GM12878 (cell line): ENCODE measurements at regions not wholly inside any gene's neighbourhood (a gene's known extent, or its start where the extent isn't known, plus 50 kb on each side); places are given as distances from the start of the nearest gene placed in this dataset.

Experiments used
- BACH1 ChIP-seq: fragments of 450-650 bp; IDR thresholded peaks from 2 replicates; pipeline ENCODE4 v1.6.1; 2017; ENCODE audit warnings: mild to moderate bottlenecking, borderline replicate concordance
- EED ChIP-seq: sonication (generic); IDR thresholded peaks from 2 replicates; pipeline ENCODE4 v1.6.1; 2016; ENCODE audit warnings: antibody characterized with exemption, low read depth
- FOS ChIP-seq: IDR thresholded peaks from 3 replicates; pipeline ENCODE4 v1.6.1; 2011; ENCODE audit warnings: borderline replicate concordance; ENCODE audit not compliant: insufficient read length; ENCODE audit errors: extremely low read depth
- FOXK2 ChIP-seq: fragments of 450-650 bp; IDR thresholded peaks from 2 replicates; pipeline ENCODE4 v1.6.1; 2017; ENCODE audit warnings: mild to moderate bottlenecking, moderate library complexity
- HDAC2 ChIP-seq: fragments of 200-600 bp; sonication (generic); IDR thresholded peaks from 2 replicates; pipeline ENCODE4 v1.6.1; 2017
- IKZF1 ChIP-seq: fragments of 450-650 bp; conservative IDR thresholded peaks from 2 replicates; pipeline ENCODE4 v1.6.1; 2017; ENCODE audit warnings: antibody characterized with exemption, mild to moderate bottlenecking
- LARP7 ChIP-seq: fragments of 450-650 bp; IDR thresholded peaks from 2 replicates; pipeline ENCODE4 v1.6.1; 2017; ENCODE audit warnings: mild to moderate bottlenecking
- MTA2 ChIP-seq: fragments of 450-650 bp; IDR thresholded peaks from 2 replicates; pipeline ENCODE4 v1.6.1; 2016; ENCODE audit warnings: low read depth, mild to moderate bottlenecking, moderate library complexity
- MTA3 ChIP-seq: IDR thresholded peaks from 2 replicates; pipeline ENCODE4 v1.6.1; 2012; ENCODE audit warnings: low read length, inconsistent platforms, borderline replicate concordance
- NR2F1 ChIP-seq: fragments of 450-650 bp; conservative IDR thresholded peaks from 2 replicates; pipeline ENCODE4 v1.6.1; 2017; ENCODE audit warnings: mild to moderate bottlenecking
- NRF1 ChIP-seq: conservative IDR thresholded peaks from 2 replicates; pipeline ENCODE4 v1.6.1; 2011; ENCODE audit warnings: mild to moderate bottlenecking, low read depth, low read length, improper control_type of control experiment
- PML ChIP-seq: IDR thresholded peaks from 2 replicates; pipeline ENCODE4 v1.6.1; 2012; ENCODE audit warnings: low read length, inconsistent platforms
- RUNX3 ChIP-seq: IDR thresholded peaks from 2 replicates; pipeline ENCODE4 v1.6.1; 2012; ENCODE audit warnings: low read length, inconsistent platforms
- TF ChIP-seq, protein P1 (sequence below): fragments of 450-650 bp; formaldehyde crosslinking; IDR thresholded peaks from 2 replicates; pipeline ENCODE4 v1.5.0; 2022; ENCODE audit warnings: mild to moderate bottlenecking, missing genetic modification characterization
- TF ChIP-seq, protein P2 (sequence below): IDR thresholded peaks from 2 replicates; pipeline ENCODE4 v1.6.1; 2012; ENCODE audit warnings: low read depth, low read length, improper control_type of control experiment
- TF ChIP-seq, protein P3 (sequence below): fragments of 150-350 bp; IDR thresholded peaks from 2 replicates; pipeline ENCODE4 v1.6.1; 2016; ENCODE audit warnings: low read depth, low read length
- TF ChIP-seq, protein P4 (sequence below): fragments of 450-650 bp; IDR thresholded peaks from 2 replicates; pipeline ENCODE4 v1.6.1; 2017; ENCODE audit warnings: mild to moderate bottlenecking
- TF ChIP-seq, protein P5 (sequence below): IDR thresholded peaks from 2 replicates; pipeline ENCODE4 v1.6.1; 2011; ENCODE audit warnings: mild to moderate bottlenecking, low read depth, low read length, moderate library complexity; ENCODE audit not compliant: insufficient replicate concordance

DNA sequence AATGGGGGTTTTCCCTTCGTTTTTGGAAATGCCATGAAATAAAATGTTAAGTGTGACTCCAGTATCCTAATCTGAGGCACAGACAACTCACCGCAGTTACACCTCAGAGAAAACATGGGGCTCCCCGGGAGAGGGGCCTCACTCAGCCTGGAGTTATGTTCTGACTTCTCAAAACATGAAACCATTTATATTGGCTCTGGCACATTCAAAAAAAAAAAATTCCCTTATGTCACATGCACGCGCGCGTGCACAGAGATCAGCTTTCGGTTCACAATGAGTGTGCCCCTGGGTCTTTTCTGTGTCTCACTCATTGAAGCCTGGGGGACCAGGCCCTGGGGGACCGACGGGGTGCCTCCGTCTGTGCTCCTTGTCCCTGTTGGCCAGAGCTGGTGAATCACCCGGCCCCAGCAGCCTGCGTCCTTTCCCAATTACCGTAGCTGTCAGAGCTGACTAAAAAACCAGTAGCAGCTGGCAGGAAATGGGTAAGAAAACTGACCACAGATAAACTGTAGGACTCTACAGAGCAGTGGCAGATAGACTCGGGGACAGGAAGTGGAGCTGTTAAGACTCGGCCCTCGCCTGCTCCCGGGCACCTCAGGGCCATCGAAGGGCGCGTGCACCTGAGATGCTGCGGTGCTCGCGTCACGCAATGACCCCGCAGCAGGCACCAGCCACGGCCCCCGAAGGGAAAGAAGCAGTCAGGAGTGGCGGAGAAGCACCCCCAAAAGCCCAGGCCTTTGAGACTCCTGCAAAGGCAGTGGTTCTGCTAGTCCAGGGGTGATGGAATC is 138.3 kb upstream of the ID2 start (continued):
- TF ChIP-seq, protein P1, sequence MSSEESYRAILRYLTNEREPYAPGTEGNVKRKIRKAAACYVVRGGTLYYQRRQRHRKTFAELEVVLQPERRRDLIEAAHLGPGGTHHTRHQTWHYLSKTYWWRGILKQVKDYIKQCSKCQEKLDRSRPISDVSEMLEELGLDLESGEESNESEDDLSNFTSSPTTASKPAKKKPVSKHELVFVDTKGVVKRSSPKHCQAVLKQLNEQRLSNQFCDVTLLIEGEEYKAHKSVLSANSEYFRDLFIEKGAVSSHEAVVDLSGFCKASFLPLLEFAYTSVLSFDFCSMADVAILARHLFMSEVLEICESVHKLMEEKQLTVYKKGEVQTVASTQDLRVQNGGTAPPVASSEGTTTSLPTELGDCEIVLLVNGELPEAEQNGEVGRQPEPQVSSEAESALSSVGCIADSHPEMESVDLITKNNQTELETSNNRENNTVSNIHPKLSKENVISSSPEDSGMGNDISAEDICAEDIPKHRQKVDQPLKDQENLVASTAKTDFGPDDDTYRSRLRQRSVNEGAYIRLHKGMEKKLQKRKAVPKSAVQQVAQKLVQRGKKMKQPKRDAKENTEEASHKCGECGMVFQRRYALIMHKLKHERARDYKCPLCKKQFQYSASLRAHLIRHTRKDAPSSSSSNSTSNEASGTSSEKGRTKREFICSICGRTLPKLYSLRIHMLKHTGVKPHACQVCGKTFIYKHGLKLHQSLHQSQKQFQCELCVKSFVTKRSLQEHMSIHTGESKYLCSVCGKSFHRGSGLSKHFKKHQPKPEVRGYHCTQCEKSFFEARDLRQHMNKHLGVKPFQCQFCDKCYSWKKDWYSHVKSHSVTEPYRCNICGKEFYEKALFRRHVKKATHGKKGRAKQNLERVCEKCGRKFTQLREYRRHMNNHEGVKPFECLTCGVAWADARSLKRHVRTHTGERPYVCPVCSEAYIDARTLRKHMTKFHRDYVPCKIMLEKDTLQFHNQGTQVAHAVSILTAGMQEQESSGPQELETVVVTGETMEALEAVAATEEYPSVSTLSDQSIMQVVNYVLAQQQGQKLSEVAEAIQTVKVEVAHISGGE (CRISPR knock-in tag) = no peak
- TF ChIP-seq LARP7 = no peak
- TF ChIP-seq FOXK2 = peak; percentile 44; the same call in 1 of the 2 replicates
- TF ChIP-seq, protein P2, sequence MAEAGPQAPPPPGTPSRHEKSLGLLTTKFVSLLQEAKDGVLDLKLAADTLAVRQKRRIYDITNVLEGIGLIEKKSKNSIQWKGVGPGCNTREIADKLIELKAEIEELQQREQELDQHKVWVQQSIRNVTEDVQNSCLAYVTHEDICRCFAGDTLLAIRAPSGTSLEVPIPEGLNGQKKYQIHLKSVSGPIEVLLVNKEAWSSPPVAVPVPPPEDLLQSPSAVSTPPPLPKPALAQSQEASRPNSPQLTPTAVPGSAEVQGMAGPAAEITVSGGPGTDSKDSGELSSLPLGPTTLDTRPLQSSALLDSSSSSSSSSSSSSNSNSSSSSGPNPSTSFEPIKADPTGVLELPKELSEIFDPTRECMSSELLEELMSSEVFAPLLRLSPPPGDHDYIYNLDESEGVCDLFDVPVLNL = no peak
- no peak for TF ChIP-seq FOS
- peak; percentile 81; the same call in 1 of the 2 replicates for TF ChIP-seq BACH1
- TF ChIP-seq NR2F1 = peak; percentile 84
- no peak for TF ChIP-seq NRF1
- peak; percentile 95 for TF ChIP-seq MTA2
- TF ChIP-seq PML = peak; percentile 92; the same call in 1 of the 2 replicates
- TF ChIP-seq, protein P3, sequence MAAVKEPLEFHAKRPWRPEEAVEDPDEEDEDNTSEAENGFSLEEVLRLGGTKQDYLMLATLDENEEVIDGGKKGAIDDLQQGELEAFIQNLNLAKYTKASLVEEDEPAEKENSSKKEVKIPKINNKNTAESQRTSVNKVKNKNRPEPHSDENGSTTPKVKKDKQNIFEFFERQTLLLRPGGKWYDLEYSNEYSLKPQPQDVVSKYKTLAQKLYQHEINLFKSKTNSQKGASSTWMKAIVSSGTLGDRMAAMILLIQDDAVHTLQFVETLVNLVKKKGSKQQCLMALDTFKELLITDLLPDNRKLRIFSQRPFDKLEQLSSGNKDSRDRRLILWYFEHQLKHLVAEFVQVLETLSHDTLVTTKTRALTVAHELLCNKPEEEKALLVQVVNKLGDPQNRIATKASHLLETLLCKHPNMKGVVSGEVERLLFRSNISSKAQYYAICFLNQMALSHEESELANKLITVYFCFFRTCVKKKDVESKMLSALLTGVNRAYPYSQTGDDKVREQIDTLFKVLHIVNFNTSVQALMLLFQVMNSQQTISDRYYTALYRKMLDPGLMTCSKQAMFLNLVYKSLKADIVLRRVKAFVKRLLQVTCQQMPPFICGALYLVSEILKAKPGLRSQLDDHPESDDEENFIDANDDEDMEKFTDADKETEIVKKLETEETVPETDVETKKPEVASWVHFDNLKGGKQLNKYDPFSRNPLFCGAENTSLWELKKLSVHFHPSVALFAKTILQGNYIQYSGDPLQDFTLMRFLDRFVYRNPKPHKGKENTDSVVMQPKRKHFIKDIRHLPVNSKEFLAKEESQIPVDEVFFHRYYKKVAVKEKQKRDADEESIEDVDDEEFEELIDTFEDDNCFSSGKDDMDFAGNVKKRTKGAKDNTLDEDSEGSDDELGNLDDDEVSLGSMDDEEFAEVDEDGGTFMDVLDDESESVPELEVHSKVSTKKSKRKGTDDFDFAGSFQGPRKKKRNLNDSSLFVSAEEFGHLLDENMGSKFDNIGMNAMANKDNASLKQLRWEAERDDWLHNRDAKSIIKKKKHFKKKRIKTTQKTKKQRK = no peak
- peak; percentile 98 for TF ChIP-seq IKZF1
- peak; percentile 97 for TF ChIP-seq EED
- TF ChIP-seq, protein P4, sequence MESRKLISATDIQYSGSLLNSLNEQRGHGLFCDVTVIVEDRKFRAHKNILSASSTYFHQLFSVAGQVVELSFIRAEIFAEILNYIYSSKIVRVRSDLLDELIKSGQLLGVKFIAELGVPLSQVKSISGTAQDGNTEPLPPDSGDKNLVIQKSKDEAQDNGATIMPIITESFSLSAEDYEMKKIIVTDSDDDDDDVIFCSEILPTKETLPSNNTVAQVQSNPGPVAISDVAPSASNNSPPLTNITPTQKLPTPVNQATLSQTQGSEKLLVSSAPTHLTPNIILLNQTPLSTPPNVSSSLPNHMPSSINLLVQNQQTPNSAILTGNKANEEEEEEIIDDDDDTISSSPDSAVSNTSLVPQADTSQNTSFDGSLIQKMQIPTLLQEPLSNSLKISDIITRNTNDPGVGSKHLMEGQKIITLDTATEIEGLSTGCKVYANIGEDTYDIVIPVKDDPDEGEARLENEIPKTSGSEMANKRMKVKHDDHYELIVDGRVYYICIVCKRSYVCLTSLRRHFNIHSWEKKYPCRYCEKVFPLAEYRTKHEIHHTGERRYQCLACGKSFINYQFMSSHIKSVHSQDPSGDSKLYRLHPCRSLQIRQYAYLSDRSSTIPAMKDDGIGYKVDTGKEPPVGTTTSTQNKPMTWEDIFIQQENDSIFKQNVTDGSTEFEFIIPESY = 0 out of 2 replicates have a peak, but pooled peaks have one; percentile 7
- peak; percentile 95 for TF ChIP-seq MTA3
- TF ChIP-seq, protein P5, sequence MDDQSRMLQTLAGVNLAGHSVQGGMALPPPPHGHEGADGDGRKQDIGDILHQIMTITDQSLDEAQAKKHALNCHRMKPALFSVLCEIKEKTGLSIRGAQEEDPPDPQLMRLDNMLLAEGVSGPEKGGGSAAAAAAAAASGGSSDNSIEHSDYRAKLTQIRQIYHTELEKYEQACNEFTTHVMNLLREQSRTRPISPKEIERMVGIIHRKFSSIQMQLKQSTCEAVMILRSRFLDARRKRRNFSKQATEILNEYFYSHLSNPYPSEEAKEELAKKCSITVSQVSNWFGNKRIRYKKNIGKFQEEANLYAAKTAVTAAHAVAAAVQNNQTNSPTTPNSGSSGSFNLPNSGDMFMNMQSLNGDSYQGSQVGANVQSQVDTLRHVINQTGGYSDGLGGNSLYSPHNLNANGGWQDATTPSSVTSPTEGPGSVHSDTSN = peak; percentile 32
- no peak for TF ChIP-seq HDAC2
- peak; percentile 88 for TF ChIP-seq RUNX3
